ENCODE measurements at regions not wholly inside any gene's neighbourhood (a gene's known extent, or its start where the extent isn't known, plus 50 kb on each side); places are given as distances from the start of the nearest gene placed in this dataset.

DNA sequence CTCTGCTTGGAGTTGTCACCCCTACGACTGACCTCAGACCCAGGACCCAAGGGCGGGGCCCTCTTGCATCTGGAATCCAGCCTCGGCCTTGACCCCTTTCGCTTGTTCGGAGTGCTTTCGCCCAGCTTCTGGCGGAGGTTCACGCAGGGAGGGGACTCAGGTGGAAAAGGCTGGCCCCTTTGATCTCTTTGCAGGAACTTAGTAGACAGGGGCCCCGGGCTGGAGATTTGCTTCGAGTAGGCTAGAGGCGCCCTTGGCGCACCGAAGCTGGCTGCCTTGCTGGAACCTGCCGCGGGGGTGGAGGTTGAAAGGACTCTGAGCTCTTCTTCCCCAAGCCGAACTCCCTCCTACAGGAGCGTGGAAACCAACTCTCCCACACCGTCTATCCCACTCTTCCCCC lies 255.1 kb downstream of the OTUD1 start:
- Histone ChIP-seq H3K27me3 (peaks cover 0 to 26% of the 10 kb centered on the region in 2 donors), H3K36me3 (replicated peaks in 1 of 2; ENCODE audit: insufficient read depth in 1 of 2, low read depth in 2 of 2) (no peaks in the 10 kb centered on the region), H3K4me3 (no peak overlapping the region), H3K9me3 (no peaks in the 10 kb centered on the region), H3K4me1 (peaks cover 26% of the 10 kb centered on the region), H3K27ac (no peak overlapping the region)
- ATAC-seq (no peak), DNase-seq (no peak)
- WGBS, 2 donors = 1 to 3% methylated on average over 12 to 18 of the region's 18 CpGs
- no peak for TF ChIP-seq POLR2A (IDR thresholded peaks at IDR 0.05)
- TF ChIP-seq, protein P1, sequence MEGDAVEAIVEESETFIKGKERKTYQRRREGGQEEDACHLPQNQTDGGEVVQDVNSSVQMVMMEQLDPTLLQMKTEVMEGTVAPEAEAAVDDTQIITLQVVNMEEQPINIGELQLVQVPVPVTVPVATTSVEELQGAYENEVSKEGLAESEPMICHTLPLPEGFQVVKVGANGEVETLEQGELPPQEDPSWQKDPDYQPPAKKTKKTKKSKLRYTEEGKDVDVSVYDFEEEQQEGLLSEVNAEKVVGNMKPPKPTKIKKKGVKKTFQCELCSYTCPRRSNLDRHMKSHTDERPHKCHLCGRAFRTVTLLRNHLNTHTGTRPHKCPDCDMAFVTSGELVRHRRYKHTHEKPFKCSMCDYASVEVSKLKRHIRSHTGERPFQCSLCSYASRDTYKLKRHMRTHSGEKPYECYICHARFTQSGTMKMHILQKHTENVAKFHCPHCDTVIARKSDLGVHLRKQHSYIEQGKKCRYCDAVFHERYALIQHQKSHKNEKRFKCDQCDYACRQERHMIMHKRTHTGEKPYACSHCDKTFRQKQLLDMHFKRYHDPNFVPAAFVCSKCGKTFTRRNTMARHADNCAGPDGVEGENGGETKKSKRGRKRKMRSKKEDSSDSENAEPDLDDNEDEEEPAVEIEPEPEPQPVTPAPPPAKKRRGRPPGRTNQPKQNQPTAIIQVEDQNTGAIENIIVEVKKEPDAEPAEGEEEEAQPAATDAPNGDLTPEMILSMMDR (IDR thresholded peaks at IDR 0.05) = no peak
- intact Hi-C loops (cut with DNase I) = no loop called here

DNA sequence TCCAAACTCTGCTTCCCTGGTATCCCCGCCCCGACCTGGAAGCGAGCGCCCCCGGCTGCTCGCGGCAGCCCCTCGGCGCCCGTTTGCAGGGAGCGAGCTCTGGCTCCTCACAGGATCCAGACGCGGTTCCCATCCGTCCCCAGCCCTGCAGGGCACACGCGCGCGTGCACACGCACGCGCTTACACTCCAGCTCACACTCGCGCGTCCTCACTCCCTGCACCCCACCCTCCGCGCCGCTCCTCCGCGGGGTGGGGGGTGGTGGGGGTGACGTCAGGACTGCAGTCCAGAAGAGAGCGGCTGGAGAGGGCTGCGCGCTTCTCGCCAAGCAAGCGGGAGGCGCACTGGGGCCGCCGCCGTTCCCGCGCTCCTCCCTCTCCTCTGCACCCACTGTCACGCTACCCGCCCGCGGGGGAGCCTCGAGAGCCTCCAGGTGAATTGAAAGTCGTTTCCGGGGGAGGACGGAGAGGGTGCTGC lies 255.6 kb downstream of the OTUD1 start:
- WGBS, 2 donors = 1 to 3% methylated on average over 13 to 44 of the region's 49 CpGs
- Histone ChIP-seq H3K4me1 (peaks cover 26% of the 10 kb centered on the region), H3K4me3 (no peak overlapping the region), H3K27ac (no peak overlapping the region), H3K27me3 (peaks cover 0 to 26% of the 10 kb centered on the region in 2 donors), H3K9me3 (no peaks in the 10 kb centered on the region), H3K36me3 (replicated peaks in 1 of 2; ENCODE audit: insufficient read depth in 1 of 2, low read depth in 2 of 2) (no peaks in the 10 kb centered on the region)
- no peak for TF ChIP-seq POLR2A (IDR thresholded peaks at IDR 0.05)
- TF ChIP-seq, protein P1 (IDR thresholded peaks at IDR 0.05) = no peak
- no peak for DNase-seq
- ATAC-seq = no peak
- intact Hi-C loops (cut with DNase I) = no loop called here

DNA sequence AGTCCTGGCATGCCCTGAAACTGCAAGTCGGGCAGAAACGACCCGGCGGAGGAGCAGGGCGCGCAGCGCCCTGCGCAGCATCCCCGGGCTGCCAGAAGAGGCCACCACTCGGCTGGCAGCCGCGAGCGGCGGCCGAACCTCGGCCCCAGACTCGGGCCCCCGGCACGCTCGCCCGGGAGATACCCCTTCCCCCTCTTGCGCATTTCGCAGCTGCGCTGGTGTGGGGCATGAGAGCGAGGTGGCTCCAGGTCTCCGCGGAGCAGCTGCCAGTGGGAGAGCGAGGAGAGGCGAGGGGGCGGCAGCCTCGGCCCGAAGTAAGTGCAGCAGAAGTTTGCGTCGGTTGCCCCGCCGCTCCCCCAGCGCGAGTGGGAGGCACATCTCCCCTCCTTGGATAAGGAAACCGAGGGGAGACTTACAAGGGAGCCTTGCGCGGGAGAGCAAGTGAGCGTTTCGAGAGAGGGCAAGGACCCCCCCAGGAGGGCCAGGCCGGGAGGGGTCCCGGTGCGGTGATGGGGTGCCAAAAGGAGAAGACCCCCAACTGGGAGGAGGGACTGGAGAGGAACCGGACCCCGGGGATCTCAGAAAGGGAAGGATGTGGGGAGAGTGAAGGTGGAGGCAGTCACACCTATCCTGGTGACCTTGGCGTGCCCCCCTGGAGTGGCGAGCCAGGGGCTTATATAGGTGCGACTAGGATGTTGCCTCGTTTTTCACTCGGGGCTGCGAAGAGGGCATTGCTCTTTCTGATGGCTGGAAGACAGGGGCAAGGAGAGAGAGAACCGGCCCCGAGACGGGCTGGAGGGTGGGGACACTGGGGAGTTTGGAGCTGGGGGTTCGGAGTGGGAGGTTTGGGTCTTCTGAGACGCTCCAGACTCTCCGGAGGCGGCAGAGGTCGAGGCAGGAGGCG lies 256.3 kb downstream of the OTUD1 start:
- H3K27me3 ChIP-seq = peaks cover 0 to 26% of the 10 kb centered on the region in 2 donors
- no peaks in the 10 kb centered on the region for H3K36me3 ChIP-seq (replicated peaks in 1 of 2; ENCODE audit: insufficient read depth in 1 of 2, low read depth in 2 of 2)
- no peaks in the 10 kb centered on the region for H3K9me3 ChIP-seq
- H3K4me1 ChIP-seq = peaks cover 26% of the 10 kb centered on the region
- H3K4me3 ChIP-seq = no peak overlapping the region
- intact Hi-C loops (cut with DNase I) = no loop called here
- no peak for ATAC-seq
- no peak overlapping the region for H3K27ac ChIP-seq
- 2 to 3% methylated on average over 28 to 63 of the region's 63 CpGs for WGBS, 2 donors
- DNase-seq = no peak
- TF ChIP-seq, protein P1 (IDR thresholded peaks at IDR 0.05) = no peak
- no peak for TF ChIP-seq POLR2A (IDR thresholded peaks at IDR 0.05)

DNA sequence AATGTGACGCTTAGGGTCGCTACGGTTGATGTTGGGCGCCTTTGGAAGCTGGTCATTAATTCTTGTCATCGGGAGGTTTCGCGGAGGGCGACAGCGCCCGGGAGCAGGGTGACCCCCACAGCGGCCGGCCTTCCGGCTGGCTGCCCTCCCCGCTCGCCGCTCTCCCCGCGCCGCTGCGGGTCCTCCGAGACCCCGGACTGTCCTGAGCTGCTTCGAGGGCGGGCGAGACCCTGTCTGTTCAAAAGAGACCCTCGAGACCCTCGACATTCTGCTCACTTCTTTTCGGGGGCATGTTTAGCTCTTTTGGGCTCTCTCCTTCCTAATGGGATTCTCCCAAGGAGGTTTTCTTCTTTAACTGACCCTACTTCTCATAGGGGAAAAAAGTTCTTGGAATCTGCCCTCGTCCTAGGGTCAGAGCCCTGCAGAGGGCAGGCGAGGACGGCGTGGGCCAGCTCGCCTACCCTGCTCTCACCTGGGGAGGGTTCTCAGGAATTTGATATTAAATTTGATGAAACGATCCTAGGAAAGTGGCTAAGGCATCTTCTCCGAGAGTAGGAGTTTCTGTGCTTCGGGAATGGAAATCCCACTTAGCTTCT lies 257.0 kb downstream of the OTUD1 start:
- ATAC-seq = no peak
- peaks cover 0 to 26% of the 10 kb centered on the region in 2 donors for H3K27me3 ChIP-seq
- H3K27ac ChIP-seq = no peak overlapping the region
- no peaks in the 10 kb centered on the region for H3K36me3 ChIP-seq (replicated peaks in 1 of 2; ENCODE audit: insufficient read depth in 1 of 2, low read depth in 2 of 2)
- intact Hi-C loops (cut with DNase I) = no loop called here
- no peak for TF ChIP-seq POLR2A (IDR thresholded peaks at IDR 0.05)
- TF ChIP-seq, protein P1 (IDR thresholded peaks at IDR 0.05) = no peak
- H3K4me1 ChIP-seq = peaks cover 26% of the 10 kb centered on the region
- H3K4me3 ChIP-seq = no peak overlapping the region
- H3K9me3 ChIP-seq = no peaks in the 10 kb centered on the region
- no peak for DNase-seq
- 7 to 17% methylated on average over 12 to 35 of the region's 36 CpGs for WGBS, 2 donors

All from body of pancreas (tissue), 4 donors.